ENCODE measurements at regions not wholly inside any gene's neighbourhood (a gene's known extent, or its start where the extent isn't known, plus 50 kb on each side); places are given as distances from the start of the nearest gene placed in this dataset.

DNA sequence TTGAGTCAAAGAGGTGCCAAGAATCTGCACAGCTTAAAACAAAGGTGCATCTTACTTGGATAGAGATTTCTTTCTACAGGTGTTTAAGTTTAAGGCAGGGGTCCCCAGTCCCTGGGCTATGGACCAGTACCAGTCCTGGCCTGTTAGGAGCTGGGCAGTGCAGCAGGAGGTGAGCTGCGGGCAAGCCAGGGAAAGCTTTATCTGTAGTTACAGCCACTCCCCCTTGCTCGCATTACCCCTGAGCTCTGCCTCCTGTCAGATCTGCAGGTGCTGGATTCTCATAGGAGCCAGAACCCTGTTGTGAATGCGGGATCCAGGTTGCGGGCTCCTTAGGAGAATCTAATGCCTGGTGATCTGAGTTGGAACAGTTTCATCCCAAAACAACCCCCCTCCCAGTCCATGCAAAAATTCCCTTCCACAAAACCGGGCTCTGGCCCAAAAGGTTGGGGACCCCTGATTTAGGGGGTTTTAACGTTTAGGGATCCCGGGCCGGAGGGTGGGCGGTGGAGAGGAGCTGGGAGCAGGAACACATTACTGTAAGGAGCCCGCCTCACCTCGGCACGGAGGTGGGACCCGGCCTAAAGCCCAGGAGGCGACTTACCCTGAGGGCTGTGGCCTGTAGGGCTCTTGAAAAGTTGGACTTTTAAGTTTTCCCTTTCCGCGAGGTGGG, 60.2 kb downstream of the ZNF467 start:
- no peak for TF ChIP-seq CTCF (IDR thresholded peaks at IDR 0.05; ENCODE audit: low read depth, low read length, missing input control)
- no peak for TF ChIP-seq REST (IDR thresholded peaks at IDR 0.05)
- TF ChIP-seq MAX (IDR thresholded peaks at IDR 0.05): no peak
- TF ChIP-seq RAD21 (IDR thresholded peaks at IDR 0.05): no peak
- no peak for TF ChIP-seq YY1 (IDR thresholded peaks at IDR 0.05)
- TF ChIP-seq SP1 (IDR thresholded peaks at IDR 0.05): no peak
- TF ChIP-seq JUND (IDR thresholded peaks at IDR 0.05): no peak
- TF ChIP-seq GABPA (IDR thresholded peaks at IDR 0.05 in 1 of 2, conservative IDR thresholded peaks at IDR 0.05 in 1 of 2): no peak
- no peak for TF ChIP-seq HNF4G (IDR thresholded peaks at IDR 0.05)
- TF ChIP-seq, protein P1, sequence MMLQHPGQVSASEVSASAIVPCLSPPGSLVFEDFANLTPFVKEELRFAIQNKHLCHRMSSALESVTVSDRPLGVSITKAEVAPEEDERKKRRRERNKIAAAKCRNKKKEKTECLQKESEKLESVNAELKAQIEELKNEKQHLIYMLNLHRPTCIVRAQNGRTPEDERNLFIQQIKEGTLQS (IDR thresholded peaks at IDR 0.05): no peak
- no peak for TF ChIP-seq TAF1 (conservative IDR thresholded peaks at IDR 0.05)
- TF ChIP-seq HNF4A (conservative IDR thresholded peaks at IDR 0.05): no peak
- no peak for TF ChIP-seq NR2F2 (IDR thresholded peaks at IDR 0.05)
- TF ChIP-seq EGR1 (IDR thresholded peaks at IDR 0.05; ENCODE audit: low read depth in 2 of 2): no peak
